ENCODE measurements at regions not wholly inside any gene's neighbourhood (a gene's known extent, or its start where the extent isn't known, plus 50 kb on each side); places are given as distances from the start of the nearest gene placed in this dataset.
"Not testable (repeated sequence)": the region's sequence is repeated elsewhere in the genome, so short reads cannot be mapped to it uniquely, and the experiment has no call there.

DNA sequence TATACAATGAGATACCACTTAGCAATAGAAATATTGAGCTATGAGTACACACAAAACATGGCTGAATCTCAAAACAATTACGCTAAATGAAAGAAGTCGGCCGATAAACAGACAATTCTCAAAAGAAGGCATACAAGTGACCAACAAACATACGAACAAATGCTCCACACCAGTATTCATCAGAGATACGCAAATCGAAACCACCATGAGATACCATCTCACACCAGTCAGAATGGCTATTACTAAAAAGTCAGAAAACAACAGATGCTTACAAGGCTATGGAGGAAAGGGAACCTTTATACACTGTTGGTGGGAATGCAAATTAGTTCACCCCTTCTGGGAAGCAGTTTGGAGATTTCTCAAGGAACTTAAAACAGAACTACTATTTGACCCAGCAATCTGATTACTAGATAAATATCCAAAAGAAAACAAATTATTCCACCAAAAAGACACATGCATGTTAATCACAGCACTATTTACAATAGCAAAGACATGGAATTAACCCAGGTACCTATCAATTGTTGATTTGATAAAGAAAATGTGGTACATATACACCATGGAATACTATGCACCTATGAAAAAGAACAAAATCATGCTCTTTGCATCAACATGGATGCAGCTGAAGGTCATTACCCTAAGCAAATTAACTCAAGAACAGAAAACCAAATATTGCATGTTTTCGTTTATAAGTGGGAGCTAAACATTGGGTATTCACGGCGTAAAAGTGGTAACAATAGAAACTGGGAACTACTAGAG is 90.9 kb upstream of the GRAMD1B start:
- DNase-seq: no peak

GRCh38 chr11:123338266-123338800 is 91.7 kb upstream of the GRAMD1B start:
- no peak for DNase-seq

- DNase-seq: no peak
Observed at GRCh38 chr11:123334925-123335324, 95.1 kb upstream of the GRAMD1B start.

DNA sequence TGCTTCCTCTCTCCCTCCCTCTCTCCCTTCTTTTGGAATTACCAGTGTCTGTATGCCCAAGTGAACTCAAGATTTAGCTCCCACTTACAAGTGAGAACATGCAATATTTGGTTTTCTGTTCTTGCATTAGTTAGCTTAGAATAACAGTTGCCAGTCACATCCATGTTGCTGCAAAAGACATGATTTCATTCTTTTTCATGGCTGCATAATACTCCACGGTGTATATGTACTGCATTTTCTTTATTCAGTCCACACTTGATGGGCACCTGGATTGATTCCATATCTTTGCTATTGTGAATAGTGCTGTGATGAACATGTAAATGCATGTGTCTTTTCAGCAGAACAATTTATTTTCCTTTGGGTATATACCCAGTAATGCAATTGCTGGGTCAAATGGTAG is 97.5 kb upstream of the GRAMD1B start:
- not testable (repeated sequence) for DNase-seq

- no peak for DNase-seq
Observed at GRCh38 chr11:123330948-123331347, 99.1 kb upstream of the GRAMD1B start.

- DNase-seq: no peak
Observed at GRCh38 chr11:123330471-123330870, 99.6 kb upstream of the GRAMD1B start.

DNA sequence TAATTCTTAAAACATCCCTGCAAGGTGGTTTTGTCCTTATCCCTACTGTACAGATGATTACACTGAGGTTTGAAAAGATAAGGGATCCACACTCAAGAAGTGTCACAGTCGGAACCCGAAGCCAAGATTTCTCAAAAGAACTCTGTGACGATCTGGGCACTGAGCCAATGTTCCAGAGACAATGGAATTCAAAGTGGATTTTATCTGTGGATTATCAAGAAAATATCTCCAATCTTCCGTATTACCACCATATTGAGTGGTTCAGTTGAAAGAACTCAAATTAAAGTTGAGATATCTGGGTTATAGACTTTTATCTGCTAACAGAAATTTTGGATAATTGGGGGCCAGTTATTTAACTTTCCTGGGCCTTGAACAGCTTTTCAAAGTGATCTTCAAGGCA is 100.0 kb upstream of the GRAMD1B start:
- DNase-seq: no peak

- no peak for DNase-seq
Observed at GRCh38 chr11:123328281-123328867, 101.7 kb upstream of the GRAMD1B start.

- DNase-seq: no peak
Observed at GRCh38 chr11:123325533-123325932, 104.5 kb upstream of the GRAMD1B start.

DNA sequence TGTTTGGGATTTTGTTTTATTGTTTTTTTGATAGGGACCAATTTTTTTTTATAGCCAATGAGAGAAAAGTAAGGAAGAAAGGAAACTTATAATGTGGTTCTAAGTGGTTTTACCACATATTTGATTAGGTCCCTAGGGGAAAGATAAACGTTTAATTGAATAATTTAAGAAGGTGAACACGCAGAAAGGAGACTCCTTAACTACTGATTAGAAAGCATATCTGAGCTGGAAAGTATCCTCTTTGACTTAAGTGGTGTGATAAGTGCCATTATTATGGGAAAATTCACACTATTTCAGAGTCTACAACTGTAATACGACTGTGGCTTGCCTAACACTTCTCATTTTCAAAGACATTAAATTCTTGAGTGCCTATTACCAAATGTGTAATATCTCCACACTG is 106.5 kb upstream of the GRAMD1B start:
- DNase-seq: no peak

GRCh38 chr11:123321636-123322035 is 108.4 kb upstream of the GRAMD1B start:
- no peak for DNase-seq

DNA sequence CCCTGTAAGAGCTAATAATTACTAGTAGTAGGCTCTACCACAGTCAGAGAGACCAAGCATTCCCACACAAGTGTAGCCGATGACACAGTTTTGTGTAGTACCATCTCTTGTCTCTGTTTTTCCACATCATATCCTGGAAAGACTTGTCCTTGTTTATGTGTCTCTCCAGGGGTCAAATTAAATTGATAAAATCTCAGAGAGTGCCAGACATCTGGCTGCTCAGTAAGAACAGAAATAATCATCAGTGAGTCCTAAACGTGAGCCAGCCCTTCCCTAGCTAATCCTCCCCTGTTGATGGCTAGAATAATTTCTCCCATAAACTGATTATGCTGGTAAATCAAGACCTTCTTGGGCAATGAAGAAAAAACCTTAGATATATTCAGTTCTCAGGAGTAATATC is 111.4 kb upstream of the GRAMD1B start:
- DNase-seq: no peak

GRCh38 chr11:123318132-123318531 is 111.9 kb upstream of the GRAMD1B start:
- not testable (repeated sequence) for DNase-seq

- DNase-seq: no peak
Observed at GRCh38 chr11:123316003-123316402, 114.1 kb upstream of the GRAMD1B start.

DNA sequence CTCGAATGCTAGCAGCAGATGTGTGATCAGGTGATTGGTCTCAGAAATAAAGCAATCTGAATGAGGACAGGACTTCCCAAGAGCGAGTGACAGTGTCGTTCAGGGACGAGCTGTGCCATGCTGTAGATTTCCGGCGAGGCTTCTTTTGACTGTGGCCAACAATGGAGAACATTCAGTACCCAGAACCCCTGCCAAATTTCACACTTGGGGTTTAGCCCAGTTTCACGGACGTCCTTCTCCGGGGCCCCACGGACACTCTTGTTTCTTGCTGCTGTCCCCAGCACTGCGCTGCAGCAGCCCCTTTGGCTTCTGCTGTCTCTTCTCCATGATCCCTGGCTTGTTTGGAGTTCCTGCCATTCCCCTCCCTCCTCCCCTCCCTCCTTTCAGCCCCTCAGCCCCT is 115.1 kb upstream of the GRAMD1B start:
- peak; percentile 9 for DNase-seq

DNA sequence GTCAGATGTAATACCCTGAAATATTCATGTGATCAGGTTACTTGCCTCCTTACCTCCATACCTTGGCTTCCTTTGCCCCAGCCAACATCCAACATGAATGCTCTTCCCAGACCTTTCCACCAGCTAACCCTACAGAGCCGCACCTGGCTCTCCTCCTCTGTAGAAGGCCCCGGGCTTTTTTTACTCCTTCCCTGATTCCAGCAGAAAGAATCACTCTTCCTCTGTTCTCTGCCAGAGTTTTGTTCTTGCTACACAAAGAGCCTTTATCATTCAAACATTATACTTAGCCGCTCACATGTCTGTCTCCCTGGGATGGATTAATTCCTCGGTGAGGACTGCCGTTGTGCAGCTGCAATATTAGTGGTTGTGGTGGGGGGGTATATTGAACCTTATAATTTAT is 116.8 kb upstream of the GRAMD1B start:
- no peak for DNase-seq

GRCh38 chr11:123308077-123308476 is 113.0 kb upstream of the CLMP start:
- DNase-seq: no peak

DNA sequence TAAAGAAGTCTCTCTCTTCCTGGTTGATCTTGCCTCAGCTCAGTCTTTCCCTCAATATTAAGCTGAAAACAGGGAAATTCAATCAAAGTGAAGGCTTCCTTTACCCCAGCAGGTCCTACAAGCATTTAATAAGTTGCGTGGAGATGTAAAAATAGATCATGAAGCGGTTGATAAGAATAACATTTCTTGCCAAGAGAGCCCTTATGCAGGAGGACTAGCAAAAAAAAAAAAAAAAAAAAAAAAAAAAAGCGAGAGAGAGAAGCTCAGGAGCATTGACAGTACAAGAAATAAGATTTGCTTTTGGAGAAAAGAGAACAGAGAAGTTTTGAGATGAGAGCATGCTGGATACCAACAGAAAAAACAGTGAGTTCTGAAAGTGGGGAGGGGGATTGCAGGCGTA is 112.2 kb upstream of the CLMP start:
- no peak for DNase-seq

DNA sequence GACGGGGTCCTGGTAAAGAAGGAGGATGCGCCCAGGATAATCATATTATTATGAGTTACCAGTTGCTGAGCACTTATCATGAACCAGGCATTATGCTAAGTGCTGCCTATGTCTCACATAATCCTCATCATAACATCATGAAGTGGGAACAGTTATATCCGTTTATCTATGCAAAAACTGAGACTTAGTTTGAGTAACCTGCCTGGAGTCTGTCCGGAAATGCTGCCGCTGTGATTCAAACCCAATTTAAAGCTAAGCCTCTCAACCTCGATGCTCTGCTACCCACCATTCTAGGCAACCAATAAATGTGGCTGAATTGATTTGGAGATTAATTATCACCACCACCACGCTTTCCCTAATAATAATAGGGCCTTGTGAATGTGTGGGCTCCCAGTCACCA is 111.5 kb upstream of the CLMP start:
- no peak for DNase-seq

GRCh38 chr11:123305601-123306375 is 110.7 kb upstream of the CLMP start:
- no peak for DNase-seq

DNA sequence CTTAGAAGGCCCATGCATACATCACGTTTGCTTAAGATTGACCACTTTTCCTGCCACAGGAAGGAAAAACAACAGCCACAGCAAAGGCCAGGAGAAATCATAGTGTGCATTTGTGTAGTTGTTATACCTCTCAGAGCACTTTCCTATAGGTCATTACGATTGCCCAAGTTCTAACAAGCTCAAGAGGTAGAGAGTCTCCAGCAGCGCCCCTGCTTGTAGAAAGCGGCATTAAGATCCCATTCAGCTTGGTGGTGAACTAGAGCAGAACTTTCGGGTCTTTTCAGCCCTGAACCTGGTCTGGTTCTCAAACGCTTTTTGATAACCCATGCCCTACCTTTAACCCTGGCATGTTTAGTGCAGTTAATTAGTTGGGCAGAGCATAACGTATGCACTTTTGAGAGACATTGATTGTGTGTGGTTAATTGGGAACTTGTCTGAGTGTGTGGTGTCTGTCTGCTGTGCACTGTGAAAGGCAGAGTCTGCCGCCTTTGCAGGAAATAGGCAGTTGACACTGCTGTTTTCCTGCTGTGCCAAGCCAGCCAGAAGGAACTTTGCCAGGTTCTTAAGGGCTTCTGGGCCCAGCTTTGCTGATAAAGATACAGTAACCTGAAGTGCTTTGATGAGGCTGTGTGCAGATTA is 109.9 kb upstream of the CLMP start:
- no peak for DNase-seq

GRCh38 chr11:123303924-123304323 is 108.9 kb upstream of the CLMP start:
- no peak for DNase-seq

- no peak for DNase-seq
Observed at GRCh38 chr11:123302751-123303195, 107.7 kb upstream of the CLMP start.
